ENCODE measurements at regions not wholly inside any gene's neighbourhood (a gene's known extent, or its start where the extent isn't known, plus 50 kb on each side); places are given as distances from the start of the nearest gene placed in this dataset.

GRCh38 chr5:85716344-85717202, 901.2 kb upstream of the COX7C start:
- no peak for TF ChIP-seq CTCF (IDR thresholded peaks at IDR 0.05)
- no peak for TF ChIP-seq POLR2A (IDR thresholded peaks at IDR 0.05)
- TF ChIP-seq POLR2AphosphoS5 (IDR thresholded peaks at IDR 0.05), result no peak
- TF ChIP-seq EP300 (IDR thresholded peaks at IDR 0.05), result no peak

All from stomach (tissue), 4 donors.